HL-60 (cell line): ENCODE measurements at regions not wholly inside any gene's neighbourhood (a gene's known extent, or its start where the extent isn't known, plus 50 kb on each side); places are given as distances from the start of the nearest gene placed in this dataset.

ENCODE experiments used
- CTCF ChIP-seq: IDR thresholded peaks from one replicate; pipeline ENCODE4 v1.5.1; 2011; ENCODE audit warnings: low read length, control low read depth, inconsistent platforms; ENCODE audit not compliant: insufficient read depth
- POLR2AphosphoS5 ChIP-seq: IDR thresholded peaks from 2 replicates; pipeline ENCODE4 v1.6.1; 2012; ENCODE audit warnings: low read depth
- SPI1 ChIP-seq: IDR thresholded peaks from 2 replicates; pipeline ENCODE4 v1.6.1; 2012; ENCODE audit warnings: low read depth, mild to moderate bottlenecking, borderline replicate concordance

DNA sequence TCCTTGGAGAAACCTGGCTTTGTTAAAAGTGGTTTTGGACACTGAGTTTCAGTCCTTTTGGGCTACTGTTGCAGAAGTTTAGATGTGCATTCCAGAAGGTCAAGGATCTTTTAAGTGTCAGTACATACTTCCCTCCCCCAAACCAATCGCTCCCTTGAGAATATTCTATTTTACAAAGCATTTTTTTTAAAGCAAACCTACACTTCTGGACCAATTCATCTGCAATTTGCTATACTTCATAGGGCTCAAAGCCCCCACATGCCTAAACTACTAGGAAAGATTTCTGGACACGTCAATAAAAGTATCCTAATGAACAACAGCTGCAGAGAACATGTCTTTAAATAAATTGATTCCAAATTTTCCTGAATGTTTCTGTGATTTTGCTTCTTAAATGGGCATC, 157.6 kb downstream of the RDH14 start:
- TF ChIP-seq CTCF, result no peak
- no peak for TF ChIP-seq SPI1
- TF ChIP-seq POLR2AphosphoS5, result no peak
